Upper lobe of left lung (tissue), 4 donors: ENCODE measurements at regions not wholly inside any gene's neighbourhood (a gene's known extent, or its start where the extent isn't known, plus 50 kb on each side); places are given as distances from the start of the nearest gene placed in this dataset.

ENCODE experiments used
- CTCF ChIP-seq, 6 experiments: fragments of 450-650 bp in 4 of 6; fragments of 200-600 bp in 2 of 6; sonication (generic) in 2 of 6; IDR thresholded peaks; one replicate each; pipeline ENCODE4 v1.5.1; 2016 to 2019; ENCODE audit warnings: antibody characterized with exemption in 6 of 6
- POLR2A ChIP-seq, 4 donors: fragments of 450-650 bp; IDR thresholded peaks; one replicate each; pipeline ENCODE4 v1.5.1; 2016 to 2017; ENCODE audit warnings: antibody characterized with exemption in 4 of 4, mild to moderate bottlenecking in 2 of 4
- POLR2AphosphoS5 ChIP-seq, 2 donors: sonication (generic); formaldehyde crosslinking; IDR thresholded peaks; one replicate each; pipeline ENCODE4 v1.5.1; 2017; ENCODE audit warnings: antibody characterized with exemption in 2 of 2

DNA sequence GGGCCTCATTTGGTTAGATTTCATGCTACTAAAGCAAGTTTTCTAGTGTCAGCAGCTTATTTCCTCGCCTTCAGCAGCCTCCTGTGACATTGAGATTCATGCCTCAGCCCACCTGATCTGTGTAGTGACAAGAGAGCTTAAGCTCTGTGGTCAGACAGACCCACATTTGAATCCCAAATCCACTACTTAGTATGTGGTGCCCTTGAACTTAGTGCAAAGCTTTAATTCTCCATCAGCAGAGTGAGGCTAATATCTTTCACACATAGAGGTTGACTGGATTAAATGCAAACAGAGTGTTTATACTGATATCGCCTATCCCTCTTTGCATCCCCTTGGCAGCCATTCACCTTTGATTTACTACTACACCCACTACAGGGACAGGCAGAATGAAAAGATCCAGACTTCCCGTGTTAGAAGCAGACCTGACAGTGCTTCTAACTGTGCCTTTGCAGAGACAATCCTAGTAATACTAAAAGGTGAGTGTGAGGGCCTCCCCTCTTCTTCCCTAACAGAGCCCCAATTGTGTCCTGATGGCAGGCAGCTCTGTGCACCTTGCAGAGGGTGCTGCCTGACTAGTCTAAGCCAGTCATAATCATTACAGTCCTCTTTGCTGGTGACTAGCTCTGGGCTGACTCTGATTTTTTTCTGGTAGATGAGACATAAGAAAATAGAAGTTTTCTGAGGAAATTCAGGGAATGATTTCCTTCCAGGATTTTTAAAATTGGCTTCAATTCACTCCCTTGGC, 264.0 kb downstream of the CTH start:
- TF ChIP-seq POLR2A (IDR thresholded peaks at IDR 0.05) (no peak), CTCF (IDR thresholded peaks at IDR 0.05) (no peak), POLR2AphosphoS5 (IDR thresholded peaks at IDR 0.05) (no peak)
